GM23338 (cell line): ENCODE measurements at regions not wholly inside any gene's neighbourhood (a gene's known extent, or its start where the extent isn't known, plus 50 kb on each side); places are given as distances from the start of the nearest gene placed in this dataset.

Experiments used
- ATAC-seq: fragments of 200-7000 bp; cut with Tn5 transposase; 3 replicates; pipeline ENCODE4 v1.9.1; 2020
- DNase-seq: peaks from one replicate; pipeline ENCODE4 v3.0.0-alpha.2; 2015; ENCODE audit warnings: low spot score
- H2AFZ ChIP-seq: fragments of 200-600 bp; sonication (generic); 2 replicates; pipeline ENCODE4 v1.8.0; 2016; ENCODE audit warnings: antibody characterized with exemption, mild to moderate bottlenecking, moderate library complexity
- H3F3A ChIP-seq: fragments of 200-600 bp; sonication (generic); replicated peaks from 2 replicates; pipeline ENCODE4 v1.8.0; 2017; ENCODE audit warnings: antibody characterized with exemption, mixed run types, low read depth
- H3K27ac ChIP-seq: fragments of 200-600 bp; sonication (generic); 2 replicates; pipeline ENCODE4 v1.6.1; 2016; ENCODE audit warnings: low read depth
- H3K27me3 ChIP-seq: fragments of 200-600 bp; sonication (generic); 2 replicates; pipeline ENCODE4 v1.8.0; 2016; ENCODE audit warnings: mild to moderate bottlenecking, mixed run types, moderate library complexity; ENCODE audit not compliant: insufficient read depth
- H3K36me3 ChIP-seq: fragments of 200-600 bp; sonication (generic); 2 replicates; pipeline ENCODE4 v1.8.0; 2016; ENCODE audit warnings: mild to moderate bottlenecking; ENCODE audit not compliant: insufficient read depth
- H3K4me1 ChIP-seq: fragments of 200-600 bp; sonication (generic); 2 replicates; pipeline ENCODE4 v1.8.0; 2016; ENCODE audit warnings: mild to moderate bottlenecking, moderate library complexity; ENCODE audit not compliant: insufficient read depth
- H3K4me2 ChIP-seq: fragments of 200-600 bp; sonication (generic); 2 replicates; pipeline ENCODE4 v1.7.1; 2017; ENCODE audit warnings: mixed run types
- H3K4me3 ChIP-seq: fragments of 200-600 bp; sonication (generic); 2 replicates; pipeline ENCODE4 v1.6.1; 2016; ENCODE audit warnings: mixed run types
- H3K79me2 ChIP-seq: fragments of 200-600 bp; sonication (generic); replicated peaks from 2 replicates; pipeline ENCODE4 v1.8.0; 2017; ENCODE audit warnings: mild to moderate bottlenecking; ENCODE audit not compliant: insufficient read depth
- H3K9me2 ChIP-seq: fragments of 200-600 bp; sonication (generic); 2 replicates; pipeline ENCODE4 v1.8.0; 2017; ENCODE audit not compliant: insufficient read depth
- H4K20me1 ChIP-seq: fragments of 200-600 bp; sonication (generic); replicated peaks from 2 replicates; pipeline ENCODE4 v1.8.0; 2017; ENCODE audit warnings: mild to moderate bottlenecking; ENCODE audit not compliant: insufficient read depth
- H3K27ac Mint-ChIP-seq: 2 replicates; pipeline ENCODE4 v1.8.0; 2020; ENCODE audit warnings: inconsistent platforms, mild to moderate bottlenecking, moderate library complexity, mixed read lengths
- H3K27me3 Mint-ChIP-seq: 3 replicates; pipeline ENCODE4 v1.8.0; 2022; ENCODE audit warnings: low read depth, mild to moderate bottlenecking, moderate library complexity, mixed read lengths, inconsistent platforms; ENCODE audit not compliant: insufficient read depth, poor library complexity
- H3K36me3 Mint-ChIP-seq: 3 replicates; pipeline ENCODE4 v1.8.0; 2021; ENCODE audit warnings: low read depth, mild to moderate bottlenecking, inconsistent platforms, moderate library complexity, mixed read lengths
- H3K4me1 Mint-ChIP-seq: 3 replicates; pipeline ENCODE4 v1.8.0; 2020; ENCODE audit warnings: mild to moderate bottlenecking, inconsistent platforms, mixed read lengths
- H3K4me3 Mint-ChIP-seq: 3 replicates; pipeline ENCODE4 v1.8.0; 2021; ENCODE audit warnings: moderate library complexity, mild to moderate bottlenecking, inconsistent platforms, mixed read lengths
- H3K9me3 Mint-ChIP-seq: 3 replicates; pipeline ENCODE4 v1.8.0; 2020; ENCODE audit warnings: moderate library complexity, mild to moderate bottlenecking, inconsistent platforms, mixed read lengths
- CREB1 ChIP-seq: fragments of 250-450 bp; sonication (Bioruptor Pico); IDR thresholded peaks from 2 replicates; pipeline ENCODE4 v1.5.0; 2020; ENCODE audit warnings: low read depth, mild to moderate bottlenecking, moderate library complexity
- ETS1 ChIP-seq: IDR thresholded peaks from 2 replicates; pipeline ENCODE4 v1.6.1; 2016; ENCODE audit warnings: antibody characterized with exemption
- EZH2 ChIP-seq: fragments of 200-600 bp; sonication (generic); IDR thresholded peaks from one replicate; pipeline ENCODE4 v1.8.0; 2017; ENCODE audit warnings: antibody characterized with exemption, mild to moderate bottlenecking, low read depth; ENCODE audit not compliant: unreplicated experiment
- NANOG ChIP-seq: IDR thresholded peaks from 2 replicates; pipeline ENCODE4 v1.6.1; 2016; ENCODE audit warnings: antibody characterized with exemption, borderline replicate concordance
- REST ChIP-seq: IDR thresholded peaks from one replicate; pipeline ENCODE4 v1.6.1; 2018; ENCODE audit warnings: antibody characterized with exemption; ENCODE audit not compliant: unreplicated experiment
- STAT1 ChIP-seq: IDR thresholded peaks from one replicate; pipeline ENCODE4 v1.6.1; 2016; ENCODE audit warnings: antibody characterized with exemption; ENCODE audit not compliant: unreplicated experiment
- ZNF114 ChIP-seq: fragments of 250-450 bp; sonication (Bioruptor Pico); IDR thresholded peaks from 2 replicates; pipeline ENCODE4 v1.5.0; 2020; ENCODE audit warnings: mild to moderate bottlenecking, moderate library complexity
- ZNF462 ChIP-seq: fragments of 250-450 bp; sonication (Bioruptor Pico); IDR thresholded peaks from 2 replicates; pipeline ENCODE4 v1.5.0; 2020; ENCODE audit warnings: mild to moderate bottlenecking, moderate library complexity

- TF ChIP-seq ZNF462 (CRISPR knock-in tag) (no peak), REST (no peak), NANOG (no peak)
These were observed 423.3 kb upstream of the TENM3 start (continued) for GRCh38 chr4:181819946-181820345.

- no peaks in the 10 kb centered on the region for H3F3A ChIP-seq
- H3K27me3 ChIP-seq = no peaks in the 10 kb centered on the region
- H3K4me2 ChIP-seq = peak overlapping the region; percentile 13; the same call in 1 of the 2 replicates
- ATAC-seq = peak; percentile 68
- peaks cover 1% of the 10 kb centered on the region for H3K27me3 Mint-ChIP-seq
- H3K4me3 ChIP-seq = no peak overlapping the region
- peak; percentile 13 for DNase-seq
- no peak overlapping the region for H3K4me3 Mint-ChIP-seq
- H3K36me3 ChIP-seq = no peaks in the 10 kb centered on the region
- peaks cover 16% of the 10 kb centered on the region for H3K36me3 Mint-ChIP-seq
- no peaks in the 10 kb centered on the region for H4K20me1 ChIP-seq
- peaks cover 35% of the 10 kb centered on the region for H3K4me1 Mint-ChIP-seq
- peaks cover 37% of the 10 kb centered on the region for H3K4me1 ChIP-seq
- H3K27ac Mint-ChIP-seq = 0 out of 2 replicates have a peak overlapping the region, but pooled peaks have one; percentile 69
- H3K9me3 Mint-ChIP-seq = peaks cover 17% of the 10 kb centered on the region
- H3K79me2 ChIP-seq = no peaks in the 10 kb centered on the region
- peak overlapping the region; percentile 80; the same call in 1 of the 2 replicates for H2AFZ ChIP-seq
- H3K27ac ChIP-seq = peak overlapping the region; percentile 32; the same call in 1 of the 2 replicates
- H3K9me2 ChIP-seq = peaks cover 4% of the 10 kb centered on the region; the same call in 1 of the 2 replicates
- TF ChIP-seq ETS1 = no peak
- no peak for TF ChIP-seq REST
- no peak for TF ChIP-seq ZNF114 (CRISPR knock-in tag)
- no peak for TF ChIP-seq STAT1
- TF ChIP-seq EZH2 = no peak
- no peak for TF ChIP-seq CREB1 (CRISPR knock-in tag)
These were observed 422.6 kb upstream of the TENM3 start for GRCh38 chr4:181820553-181820952.
